ENCODE measurements at regions not wholly inside any gene's neighbourhood (a gene's known extent, or its start where the extent isn't known, plus 50 kb on each side); places are given as distances from the start of the nearest gene placed in this dataset.

- Histone ChIP-seq H3K27ac (no peak overlapping the region), H3K36me3 (replicated peaks in 1 of 2) (no peaks in the 10 kb centered on the region), H3K27me3 (no peaks in the 10 kb centered on the region), H3K4me3 (no peak overlapping the region), H3K4me1 (replicated peaks in 1 of 2) (no peaks in the 10 kb centered on the region), H3K9me3 (replicated peaks in 1 of 3) (no peaks in the 10 kb centered on the region)
- no peak for DNase-seq
- no peak for TF ChIP-seq POLR2A (IDR thresholded peaks at IDR 0.05)
- no peak for TF ChIP-seq CTCF (IDR thresholded peaks at IDR 0.05)
- intact Hi-C loops (cut with DNase I) = no loop called here
- 73 to 87% (median 77%) methylated on average over 2 of the region's 2 CpGs for WGBS, 4 donors
Observed at GRCh38 chr2:181837563-181837962, 54.0 kb upstream of the ITPRID2 start.

- no peak overlapping the region for H3K27ac ChIP-seq
- H3K4me3 ChIP-seq = no peak overlapping the region
- no peaks in the 10 kb centered on the region for H3K27me3 ChIP-seq
- H3K4me1 ChIP-seq (replicated peaks in 1 of 2) = no peaks in the 10 kb centered on the region
- intact Hi-C loops (cut with DNase I) = no loop called here
- TF ChIP-seq POLR2A (IDR thresholded peaks at IDR 0.05) = no peak
- TF ChIP-seq CTCF (IDR thresholded peaks at IDR 0.05) = no peak
- DNase-seq = no peak
- H3K36me3 ChIP-seq (replicated peaks in 1 of 2) = no peaks in the 10 kb centered on the region
- WGBS, 4 donors = 84 to 96% (median 92%) methylated on average over 1 of the region's 1 CpG
- no peaks in the 10 kb centered on the region for H3K9me3 ChIP-seq (replicated peaks in 1 of 3)
Observed at GRCh38 chr2:181839811-181840210, 51.7 kb upstream of the ITPRID2 start.

GRCh38 chr2:181841079-181841478 is 50.5 kb upstream of the ITPRID2 start:
- Histone ChIP-seq H3K27me3 (no peaks in the 10 kb centered on the region), H3K4me1 (replicated peaks in 1 of 2) (no peaks in the 10 kb centered on the region), H3K27ac (no peak overlapping the region), H3K36me3 (replicated peaks in 1 of 2) (no peaks in the 10 kb centered on the region), H3K4me3 (no peak overlapping the region), H3K9me3 (replicated peaks in 1 of 3) (no peaks in the 10 kb centered on the region)
- TF ChIP-seq POLR2A (IDR thresholded peaks at IDR 0.05) = no peak
- TF ChIP-seq CTCF (IDR thresholded peaks at IDR 0.05) = no peak
- WGBS, 4 donors = 69 to 89% (median 80%) methylated on average over 2 of the region's 2 CpGs
- DNase-seq = no peak
- intact Hi-C loops (cut with DNase I) = no loop called here

Small RNA genes lying in the stretch of these regions (small RNA-seq; reads per million reads assigned to genes)
- gene RNU6ATAC19P = 0 reads per million in 2 donors

Data from adrenal gland (tissue), 9 donors.